AG09319 (cell line): ENCODE measurements at regions not wholly inside any gene's neighbourhood (a gene's known extent, or its start where the extent isn't known, plus 50 kb on each side); places are given as distances from the start of the nearest gene placed in this dataset.

Experiments used
- DNase-seq: peaks from one replicate; pipeline ENCODE4 v3.0.0-alpha.2; 2010; ENCODE audit warnings: low read depth; ENCODE audit errors: extremely low read depth
- TF ChIP-seq, protein P1 (sequence below): IDR thresholded peaks from 2 replicates; pipeline ENCODE4 v1.5.1; 2011; ENCODE audit warnings: low read depth, mild to moderate bottlenecking, inconsistent platforms, low read length, moderate library complexity

DNA sequence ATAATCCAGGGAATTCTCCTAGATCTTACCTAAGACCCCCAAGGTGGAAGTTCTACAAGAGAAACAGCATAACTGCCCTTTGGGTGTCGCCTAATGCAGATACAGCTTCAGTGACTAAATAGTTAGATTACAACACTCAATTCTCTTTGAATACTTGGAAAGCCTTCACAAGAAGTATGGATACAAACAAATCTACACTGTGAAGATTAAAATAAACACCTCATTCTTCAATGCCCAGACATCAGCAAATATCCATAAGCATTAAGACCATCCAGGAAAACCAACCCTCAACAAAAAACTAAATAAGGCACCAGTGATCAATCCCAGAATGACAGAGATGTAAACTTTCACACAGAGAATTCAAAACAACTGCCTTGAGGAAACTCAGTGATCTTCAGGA lies 963.2 kb downstream of the PLOD2 start:
- TF ChIP-seq, protein P1, sequence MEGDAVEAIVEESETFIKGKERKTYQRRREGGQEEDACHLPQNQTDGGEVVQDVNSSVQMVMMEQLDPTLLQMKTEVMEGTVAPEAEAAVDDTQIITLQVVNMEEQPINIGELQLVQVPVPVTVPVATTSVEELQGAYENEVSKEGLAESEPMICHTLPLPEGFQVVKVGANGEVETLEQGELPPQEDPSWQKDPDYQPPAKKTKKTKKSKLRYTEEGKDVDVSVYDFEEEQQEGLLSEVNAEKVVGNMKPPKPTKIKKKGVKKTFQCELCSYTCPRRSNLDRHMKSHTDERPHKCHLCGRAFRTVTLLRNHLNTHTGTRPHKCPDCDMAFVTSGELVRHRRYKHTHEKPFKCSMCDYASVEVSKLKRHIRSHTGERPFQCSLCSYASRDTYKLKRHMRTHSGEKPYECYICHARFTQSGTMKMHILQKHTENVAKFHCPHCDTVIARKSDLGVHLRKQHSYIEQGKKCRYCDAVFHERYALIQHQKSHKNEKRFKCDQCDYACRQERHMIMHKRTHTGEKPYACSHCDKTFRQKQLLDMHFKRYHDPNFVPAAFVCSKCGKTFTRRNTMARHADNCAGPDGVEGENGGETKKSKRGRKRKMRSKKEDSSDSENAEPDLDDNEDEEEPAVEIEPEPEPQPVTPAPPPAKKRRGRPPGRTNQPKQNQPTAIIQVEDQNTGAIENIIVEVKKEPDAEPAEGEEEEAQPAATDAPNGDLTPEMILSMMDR, result no peak
- no peak for DNase-seq

DNA sequence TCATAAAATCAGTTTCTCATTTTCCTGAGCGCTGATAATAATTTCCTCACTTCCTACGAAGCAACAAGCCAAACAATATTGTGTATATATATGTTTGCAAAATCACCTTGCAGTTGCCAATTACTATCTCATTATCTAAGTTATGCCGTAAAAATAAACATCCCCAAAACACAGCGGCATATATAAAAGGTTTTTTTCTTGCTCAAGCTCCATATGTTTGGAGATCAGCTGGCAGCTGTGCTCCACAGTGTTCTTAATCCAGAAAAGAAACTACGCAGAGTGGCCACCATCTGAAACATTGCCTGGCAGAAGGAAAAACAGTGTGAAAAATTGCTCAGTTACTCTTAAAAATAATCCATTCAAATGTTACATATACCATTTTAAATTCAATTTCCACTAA lies 951.4 kb downstream of the PLOD2 start:
- TF ChIP-seq, protein P1, result no peak

DNA sequence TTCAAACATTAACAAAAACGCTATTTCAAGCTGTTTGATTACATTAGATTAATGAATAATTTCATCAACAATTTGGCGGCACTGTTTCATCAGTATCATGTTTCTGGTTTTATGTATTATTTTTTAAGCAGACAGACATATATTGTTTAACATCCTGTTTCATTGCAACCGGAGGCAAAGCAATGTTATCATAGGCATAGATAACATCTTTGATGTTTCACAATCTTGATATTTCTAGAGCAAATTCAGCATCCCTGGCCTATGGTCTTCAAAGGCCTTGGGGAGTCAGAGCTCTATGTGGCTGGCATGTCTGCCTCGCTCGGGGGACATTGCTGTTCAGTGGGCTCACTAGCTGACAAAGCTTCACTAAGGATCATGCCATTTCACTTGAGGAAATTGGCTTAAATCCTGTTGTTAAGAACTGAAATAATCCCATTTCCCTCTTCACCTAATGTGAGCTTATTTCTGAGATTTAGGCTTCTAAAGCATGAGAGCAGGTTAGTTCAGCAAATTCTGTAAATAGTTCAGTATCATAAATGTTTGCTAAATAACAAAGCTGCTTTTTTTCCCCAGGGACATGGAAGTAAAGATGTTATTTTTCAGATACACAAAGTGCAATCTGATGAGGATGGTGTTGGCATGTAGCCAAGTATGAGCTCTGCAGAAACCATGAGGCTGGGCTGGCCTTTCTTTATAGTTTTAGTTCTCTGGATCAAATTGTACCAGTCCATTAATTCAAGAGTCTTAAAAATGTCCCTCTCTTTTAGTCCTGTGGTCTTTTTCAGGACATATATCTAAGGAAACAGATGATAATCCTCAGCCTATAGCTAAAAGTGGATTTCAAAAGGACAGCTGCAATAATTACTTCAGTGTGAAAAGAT lies 941.4 kb downstream of the PLOD2 start:
- TF ChIP-seq, protein P1, result no peak
- DNase-seq, result no peak

More for the DNA sequence above, 951.4 kb downstream of the PLOD2 start:
- DNase-seq, result no peak

DNA sequence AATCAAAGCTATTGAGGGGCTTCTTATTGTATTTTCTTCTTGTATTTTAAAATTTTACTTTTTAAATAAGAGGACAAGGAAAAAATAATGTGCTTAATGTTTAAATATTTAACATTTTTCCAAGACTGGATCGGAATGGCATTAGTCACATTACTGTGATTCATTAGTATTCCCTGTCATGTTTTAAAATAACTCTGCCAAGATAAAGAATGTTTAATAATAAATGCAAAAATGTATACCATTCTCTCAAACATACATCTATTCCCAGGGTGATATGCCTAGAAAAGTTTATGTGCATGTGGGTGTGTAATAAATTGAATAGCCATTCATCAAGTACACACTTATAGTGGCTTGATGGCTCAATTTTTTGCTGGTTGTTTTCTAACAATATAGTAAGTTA lies 936.1 kb downstream of the PLOD2 start:
- TF ChIP-seq, protein P1, result no peak
- DNase-seq, result no peak

DNA sequence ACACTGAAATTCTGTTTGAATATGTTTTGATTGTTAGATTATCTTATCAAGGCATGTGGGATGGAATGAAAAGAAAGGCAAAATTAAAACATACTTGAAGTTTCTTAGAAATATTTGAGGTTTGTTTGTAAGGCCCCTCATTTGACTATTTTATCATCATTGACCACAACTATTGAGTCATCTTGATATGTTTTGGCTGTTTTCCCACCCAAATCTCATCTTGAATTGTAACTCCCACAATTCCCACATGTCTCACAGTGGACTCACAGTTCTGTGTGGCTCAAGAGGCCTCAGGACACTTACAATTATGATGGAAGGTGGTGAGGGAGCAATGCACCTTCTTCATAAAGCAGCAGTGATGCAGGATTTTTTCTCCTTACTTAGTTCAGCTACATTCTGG lies 917.1 kb downstream of the PLOD2 start:
- DNase-seq, result peak; percentile 56

DNA sequence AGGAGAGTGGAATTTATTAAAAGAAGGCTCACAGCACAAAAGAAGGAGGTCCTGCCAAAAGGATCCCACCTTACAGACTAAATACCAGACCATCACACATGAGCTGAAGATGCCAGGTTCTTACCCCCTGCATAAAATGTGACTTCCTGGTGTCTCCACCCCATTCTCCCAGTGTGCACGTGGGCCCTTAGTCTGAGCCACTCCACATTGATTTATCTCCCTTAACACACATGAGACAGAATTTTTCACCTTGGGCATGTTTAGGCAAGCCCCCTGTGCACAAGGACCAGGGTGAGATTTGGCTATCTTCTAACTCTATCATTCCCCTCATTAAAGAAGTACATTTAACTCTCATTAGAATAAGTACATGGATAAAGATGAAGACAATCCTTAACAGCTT lies 916.7 kb downstream of the PLOD2 start:
- no peak for DNase-seq
- TF ChIP-seq, protein P1, result no peak

More for the DNA sequence above, 917.1 kb downstream of the PLOD2 start:
- TF ChIP-seq, protein P1, result no peak

DNA sequence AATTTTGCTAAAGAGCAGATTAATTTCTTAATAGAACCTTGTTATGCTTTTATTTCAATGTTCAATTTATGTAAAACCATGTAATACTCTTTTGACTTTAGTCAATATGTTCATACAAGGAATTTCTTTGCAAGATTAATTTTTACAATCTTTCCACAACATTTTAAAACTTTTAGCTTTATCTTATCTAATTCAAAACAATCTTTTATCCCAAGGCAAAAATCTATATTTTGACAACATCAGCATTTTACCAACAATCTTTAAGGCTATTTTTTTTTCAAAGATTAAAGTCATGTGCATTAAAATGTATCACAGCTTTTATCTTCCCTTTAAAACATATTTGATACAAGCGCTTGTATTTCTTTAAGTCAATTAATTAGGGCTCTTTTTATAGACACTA lies 914.7 kb downstream of the PLOD2 start:
- no peak for DNase-seq
- TF ChIP-seq, protein P1, result no peak
